Stimulated activated CD4-positive, alpha-beta T cell treated with anti-CD3 and anti-CD28 coated beads, Interleukin-15, amount 100 ng/mL, for 48 hours (primary cell): ENCODE measurements at regions not wholly inside any gene's neighbourhood (a gene's known extent, or its start where the extent isn't known, plus 50 kb on each side); places are given as distances from the start of the nearest gene placed in this dataset.

ENCODE experiments used
- DNase-seq, 2 donors: peaks; one replicate each; pipeline ENCODE4 v3.0.0-alpha.2; 2020; ENCODE audit warnings: low read depth in 2 of 2

DNA sequence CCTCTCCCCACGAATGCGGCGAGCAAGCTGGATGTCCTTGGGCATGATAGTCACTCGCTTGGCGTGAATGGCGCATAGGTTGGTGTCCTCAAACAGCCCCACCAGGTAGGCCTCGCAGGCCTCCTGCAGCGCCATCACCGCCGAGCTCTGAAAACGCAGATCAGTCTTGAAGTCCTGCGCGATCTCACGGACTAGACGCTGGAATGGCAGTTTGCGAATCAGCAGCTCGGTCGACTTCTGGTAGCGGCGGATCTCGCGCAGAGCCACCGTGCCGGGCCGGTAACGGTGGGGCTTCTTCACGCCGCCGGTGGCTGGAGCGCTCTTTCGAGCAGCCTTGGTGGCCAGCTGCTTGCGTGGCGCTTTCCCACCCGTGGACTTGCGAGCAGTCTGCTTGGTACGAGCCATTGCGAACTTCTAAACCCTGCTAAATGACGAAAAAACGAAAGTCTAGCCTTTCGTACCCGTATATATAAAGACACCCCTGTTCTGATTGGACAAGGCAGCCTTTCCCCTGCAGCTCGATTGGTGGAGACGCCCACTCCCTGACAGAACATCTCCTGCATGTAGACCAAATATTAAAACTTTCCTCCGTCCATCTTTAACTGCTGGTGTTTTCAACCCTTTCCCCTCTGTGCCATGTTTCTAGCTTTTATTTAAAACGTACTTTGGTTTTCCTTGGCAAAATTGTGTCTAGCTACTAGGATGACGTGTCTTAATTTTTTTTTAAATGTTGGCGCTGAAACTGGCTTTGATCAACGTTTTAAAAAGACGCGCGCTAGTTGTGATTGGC, 109.8 kb downstream of the HFE start:
- DNase-seq: peak in 1 of 2 donors; percentile 77

DNA sequence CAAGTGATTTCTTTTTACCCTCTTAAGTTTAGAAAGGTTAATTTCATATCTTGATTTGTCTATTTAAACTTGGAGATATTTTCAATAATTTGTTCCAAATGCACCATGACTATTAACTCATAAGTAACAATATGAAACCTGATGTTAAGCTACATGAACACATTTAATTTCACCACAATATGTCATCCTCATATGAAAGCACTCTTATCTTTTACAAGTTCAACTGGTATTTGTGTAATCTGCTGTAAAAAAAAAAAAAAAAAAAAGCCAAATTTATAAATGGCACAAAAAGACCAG, 110.4 kb downstream of the HFE start:
- no peak for DNase-seq

- DNase-seq: no peak
Measured at GRCh38 chr6:26197933-26198721, 110.9 kb downstream of the HFE start.

DNA sequence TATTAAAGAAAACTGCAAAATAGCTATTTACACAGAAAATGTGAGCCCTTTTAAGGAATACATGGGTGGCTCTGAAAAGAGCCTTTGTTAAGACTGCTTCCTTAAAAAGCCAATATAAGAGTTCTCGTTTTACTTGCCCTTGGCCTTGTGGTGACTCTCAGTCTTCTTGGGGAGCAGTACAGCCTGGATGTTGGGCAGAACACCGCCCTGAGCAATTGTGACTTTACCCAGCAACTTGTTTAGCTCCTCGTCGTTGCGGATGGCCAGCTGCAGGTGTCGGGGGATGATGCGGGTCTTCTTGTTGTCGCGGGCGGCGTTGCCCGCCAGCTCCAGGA, 111.5 kb downstream of the HFE start:
- DNase-seq: peak in 1 of 2 donors; percentile 61

GRCh38 chr6:26199057-26199772, 112.0 kb downstream of the HFE start:
- DNase-seq: peak in 1 of 2 donors; percentile 65

GRCh38 chr6:26199773-26200764, 112.8 kb downstream of the HFE start:
- DNase-seq: no peak

- no peak for DNase-seq
Measured at GRCh38 chr6:26200918-26201721, 113.9 kb downstream of the HFE start.

DNA sequence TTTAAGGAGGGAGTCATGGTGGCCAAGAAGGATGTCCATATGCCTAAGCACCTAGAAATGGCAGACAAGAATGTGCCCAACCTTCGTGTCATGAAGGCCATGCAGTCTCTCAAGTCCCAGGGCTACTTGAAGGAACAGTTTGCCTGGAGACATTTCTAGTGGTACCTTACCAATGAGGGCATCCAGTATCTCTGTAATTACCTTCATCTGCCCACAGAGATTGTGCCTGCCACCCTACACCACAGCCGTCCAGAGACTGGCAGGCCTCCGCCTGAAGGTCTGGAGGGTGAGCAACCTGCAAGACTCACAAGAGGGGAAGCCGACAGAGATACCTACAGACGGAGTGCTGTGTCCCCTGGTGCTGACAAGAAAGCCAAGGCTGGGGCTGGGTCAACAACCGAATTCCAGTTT, 115.0 kb downstream of the HFE start:
- DNase-seq: no peak

DNA sequence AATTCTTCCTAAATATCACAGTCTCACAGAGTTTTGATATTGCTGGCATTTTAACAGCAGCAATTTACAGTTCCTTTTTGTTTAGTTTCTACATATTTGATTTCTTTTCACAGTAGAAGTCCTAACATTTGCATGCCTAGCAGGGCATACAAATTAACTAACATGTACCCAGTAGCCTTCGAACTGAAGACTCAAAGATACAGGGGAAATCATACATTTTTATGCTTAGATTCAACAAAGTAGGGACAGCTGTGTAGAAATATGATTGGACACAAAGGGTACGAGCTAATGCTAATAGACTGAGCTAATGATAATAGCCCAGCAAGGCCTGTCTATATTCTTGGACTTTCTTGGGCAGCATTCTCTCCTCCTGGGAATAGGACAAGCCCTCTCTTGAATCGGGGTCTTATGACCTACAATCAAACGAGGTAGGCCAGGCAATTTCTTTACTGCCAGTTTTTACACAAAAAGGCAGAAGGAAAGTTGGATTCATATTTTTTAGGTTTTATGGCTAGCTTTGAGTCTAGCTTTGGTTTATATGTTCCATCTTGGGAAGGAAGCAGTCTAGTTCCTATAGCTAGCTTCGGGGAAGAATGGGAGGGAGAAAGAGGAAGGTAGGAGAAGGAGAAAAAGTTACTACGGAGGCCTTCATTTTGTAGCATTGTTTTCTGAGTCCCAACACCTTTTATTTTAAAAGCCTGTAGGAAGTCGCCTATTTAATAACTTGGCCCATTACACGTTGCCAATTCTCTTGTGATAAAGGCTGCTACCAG, 115.8 kb downstream of the HFE start:
- no peak for DNase-seq

DNA sequence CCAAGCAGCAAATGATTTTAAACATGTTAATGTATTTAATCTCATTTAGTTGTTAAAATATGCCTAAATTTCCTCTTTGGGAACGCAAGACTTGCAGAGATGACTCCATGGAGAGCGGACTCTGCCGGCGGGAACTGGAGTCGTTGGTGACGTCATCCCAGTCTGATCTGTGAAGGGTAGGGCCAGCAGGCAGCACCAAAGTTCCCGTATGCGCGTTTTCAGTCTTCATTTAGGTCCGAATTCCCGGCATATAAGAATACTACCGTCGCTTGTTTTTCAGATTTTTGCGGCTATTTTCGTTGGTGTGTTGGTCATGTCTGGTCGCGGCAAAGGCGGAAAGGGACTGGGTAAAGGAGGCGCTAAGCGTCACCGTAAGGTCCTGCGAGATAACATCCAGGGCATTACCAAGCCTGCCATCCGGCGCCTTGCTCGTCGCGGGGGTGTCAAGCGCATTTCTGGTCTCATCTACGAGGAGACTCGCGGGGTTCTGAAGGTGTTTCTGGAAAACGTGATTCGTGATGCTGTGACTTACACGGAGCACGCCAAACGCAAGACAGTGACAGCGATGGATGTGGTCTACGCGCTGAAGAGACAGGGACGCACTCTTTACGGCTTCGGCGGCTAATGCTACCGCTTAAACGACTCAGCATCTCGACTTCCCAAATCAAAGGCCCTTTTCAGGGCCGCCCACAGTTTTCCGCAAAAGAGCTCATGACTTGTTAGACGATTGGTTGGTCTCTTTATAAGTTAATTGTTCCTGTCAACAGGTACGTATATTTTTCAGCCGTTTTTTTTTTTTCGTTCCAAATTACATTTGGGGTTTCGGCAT, 117.3 kb downstream of the HFE start:
- DNase-seq: peak; percentile 80 to 84

DNA sequence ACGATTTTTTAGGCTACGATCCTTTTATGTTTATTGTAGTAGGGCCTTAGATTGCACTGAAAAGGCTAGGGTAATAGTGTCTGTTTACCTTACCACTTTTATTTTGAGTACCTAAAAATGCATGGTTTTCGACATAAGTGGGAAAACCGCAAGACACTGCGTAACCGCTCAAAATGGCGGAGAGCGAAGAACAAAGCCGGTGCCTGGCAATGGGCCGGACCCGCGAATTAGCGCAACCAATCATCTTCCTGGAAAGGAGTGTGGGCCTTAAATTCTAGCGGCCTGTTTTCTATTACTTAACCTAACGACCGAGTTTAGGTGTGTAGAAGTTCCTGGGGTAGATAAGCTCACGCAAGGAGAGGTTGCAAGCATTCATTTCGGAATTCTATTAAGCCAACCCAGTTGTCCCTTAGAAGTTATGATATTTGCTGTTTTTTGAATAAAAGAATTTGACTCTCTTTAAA, 118.0 kb downstream of the HFE start:
- peak in 1 of 2 donors; percentile 80 for DNase-seq

DNA sequence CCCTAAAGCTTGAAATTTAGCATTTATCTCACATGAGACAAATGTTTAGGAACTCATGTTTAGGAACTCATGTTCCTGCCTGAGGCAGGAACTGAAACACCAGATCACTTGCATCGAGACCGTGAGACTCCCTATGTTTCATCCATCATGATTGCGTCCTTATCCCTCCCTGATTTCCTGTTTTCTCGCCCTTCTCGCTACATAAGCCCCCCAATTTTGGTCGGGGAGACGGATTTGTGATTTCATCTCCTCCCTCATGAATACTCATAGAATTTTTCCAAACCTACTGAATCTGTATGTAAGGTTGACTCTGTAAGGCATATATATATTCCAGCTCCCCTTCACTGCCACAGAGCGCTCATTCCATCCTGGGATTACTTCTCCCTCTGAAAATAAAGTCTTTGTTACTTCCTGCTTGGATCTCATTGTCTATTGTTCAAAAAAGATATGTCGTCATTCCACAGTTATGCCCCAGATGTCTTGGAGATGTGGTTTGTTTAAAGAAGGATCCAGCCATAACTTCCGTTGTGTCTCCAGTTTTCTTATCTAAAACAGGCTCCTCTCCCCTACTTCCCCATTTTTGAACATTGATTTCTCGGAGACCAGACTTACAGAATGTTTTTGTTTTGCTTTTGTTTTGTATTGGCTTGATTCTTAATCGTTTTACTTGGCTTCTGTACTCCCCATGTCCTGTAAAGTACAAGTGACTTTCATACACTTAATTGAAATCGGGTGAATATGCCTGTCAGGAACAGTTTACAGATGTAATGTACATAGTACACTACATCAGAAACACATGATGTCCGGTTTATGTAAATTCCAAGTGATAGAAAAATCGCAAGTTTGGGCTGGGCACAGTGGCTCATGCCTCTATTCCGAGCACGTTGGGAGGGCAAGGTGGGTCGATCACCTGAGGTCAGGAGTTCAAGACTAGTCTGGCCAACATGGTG, 118.7 kb downstream of the HFE start:
- DNase-seq: no peak

DNA sequence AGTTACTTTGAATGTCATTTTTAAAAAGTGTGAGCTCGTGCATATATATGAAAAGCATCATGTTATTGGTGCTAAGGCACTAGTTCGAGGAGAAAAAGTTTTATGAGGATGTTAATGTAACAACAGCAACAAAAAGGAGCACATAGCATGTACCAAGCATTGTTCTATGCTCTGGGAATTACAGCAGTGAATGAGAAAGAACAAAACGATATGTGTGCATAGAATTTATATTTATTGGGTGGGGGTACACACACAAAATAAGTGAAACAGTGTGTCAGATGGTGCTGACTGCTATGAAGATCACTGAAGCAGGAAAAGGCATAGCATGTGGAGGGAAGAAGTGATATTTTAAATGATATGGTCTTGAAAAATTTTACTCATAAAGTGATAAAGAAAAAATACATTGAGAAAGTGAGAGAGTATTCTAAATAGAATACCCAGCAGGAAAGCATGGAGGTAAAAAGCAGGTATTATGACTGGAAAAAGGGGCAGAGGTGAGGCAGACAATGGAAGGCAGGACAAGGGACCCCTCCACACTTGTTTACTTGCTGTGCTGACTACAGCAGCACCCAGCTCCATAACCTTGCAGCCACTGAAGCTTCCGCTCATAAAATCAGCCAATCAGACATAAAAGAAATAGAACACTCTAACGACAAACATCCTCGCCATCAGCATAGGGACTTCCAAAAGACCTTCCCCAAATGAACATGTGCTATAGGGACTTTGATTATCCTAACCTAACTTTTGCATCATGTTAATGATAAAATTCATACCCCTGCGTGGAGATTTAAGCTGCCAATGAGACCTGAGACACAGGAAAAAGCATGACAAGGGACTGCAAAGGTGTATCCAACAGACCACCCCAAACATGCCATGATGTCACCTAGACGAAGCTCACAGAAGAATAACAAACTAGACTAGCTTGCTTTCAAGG, 119.9 kb downstream of the HFE start:
- no peak for DNase-seq

DNA sequence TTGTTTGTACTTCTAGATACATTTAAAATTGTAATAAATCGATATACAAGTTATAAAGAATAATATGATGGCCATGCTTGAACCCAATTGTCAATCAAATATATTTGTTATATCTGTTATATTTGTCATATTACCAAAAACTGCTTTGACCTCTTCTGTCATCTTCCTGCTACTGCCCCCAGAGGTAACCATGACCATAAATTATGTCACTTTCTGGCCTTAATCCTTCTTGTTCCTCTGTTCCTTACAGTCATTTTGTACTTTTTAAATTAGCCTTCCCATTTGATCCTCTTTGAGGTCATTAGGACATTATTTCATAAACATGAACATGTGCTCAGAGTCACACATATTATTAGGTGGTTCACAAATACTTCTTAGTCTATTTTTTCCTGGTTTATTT, 124.7 kb downstream of the HFE start:
- no peak for DNase-seq

DNA sequence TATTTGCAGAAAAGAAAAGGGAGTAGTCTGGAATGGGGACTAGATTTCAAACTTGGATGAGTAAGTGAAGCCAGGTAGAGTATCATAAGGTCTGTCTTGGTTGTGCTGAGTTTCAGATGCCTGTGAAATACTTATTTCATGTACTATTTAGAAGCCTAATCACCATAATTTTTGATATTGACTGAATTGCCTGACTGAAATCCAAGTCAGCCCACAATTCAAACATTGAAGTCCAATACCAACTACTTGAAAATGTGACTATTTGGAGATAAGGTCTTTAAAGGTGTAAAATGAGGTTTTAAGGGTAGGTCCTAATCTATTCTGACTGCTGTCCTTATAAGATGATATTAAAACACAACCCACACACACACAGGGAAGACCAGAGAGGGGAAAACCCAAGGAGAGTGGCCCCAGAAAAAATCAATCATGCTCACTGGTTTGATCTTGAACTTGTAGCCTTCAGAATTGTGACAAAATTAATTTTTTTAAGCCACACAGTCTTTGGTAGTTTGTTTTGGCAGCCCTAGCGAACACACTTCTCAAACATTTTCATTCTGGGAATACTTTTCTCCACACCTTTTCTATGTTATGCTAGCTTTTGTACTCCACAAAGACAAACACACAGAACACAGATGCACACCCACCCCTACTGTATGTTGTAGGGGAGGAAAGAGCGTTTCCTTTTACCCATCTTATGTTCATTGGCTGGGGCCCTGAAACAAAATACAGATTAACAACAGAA, 126.3 kb downstream of the HFE start:
- DNase-seq: no peak
